Type B pancreatic cell (in vitro differentiated cells): ENCODE measurements at regions not wholly inside any gene's neighbourhood (a gene's known extent, or its start where the extent isn't known, plus 50 kb on each side); places are given as distances from the start of the nearest gene placed in this dataset.
"Not testable (repeated sequence)": the region's sequence is repeated elsewhere in the genome, so short reads cannot be mapped to it uniquely, and the experiment has no call there.

Source experiments
- DNase-seq: peaks from one replicate; pipeline ENCODE4 v3.0.0; 2021; ENCODE audit warnings: mixed read lengths; ENCODE audit not compliant: unreplicated experiment; ENCODE audit errors: extremely low spot score
- H3K27ac Mint-ChIP-seq: 2 replicates; pipeline ENCODE4 v1.8.0; 2021; ENCODE audit warnings: mild to moderate bottlenecking, mixed read lengths
- H3K27me3 Mint-ChIP-seq: 2 replicates; pipeline ENCODE4 v1.8.0; 2021; ENCODE audit warnings: mixed read lengths
- H3K36me3 Mint-ChIP-seq: 2 replicates; pipeline ENCODE4 v1.8.0; 2021; ENCODE audit warnings: mixed read lengths
- H3K4me1 Mint-ChIP-seq: one replicate; pipeline ENCODE4 v1.8.0; 2021; ENCODE audit warnings: mixed read lengths; ENCODE audit not compliant: unreplicated experiment
- H3K4me3 Mint-ChIP-seq: 2 replicates; pipeline ENCODE4 v1.8.0; 2021; ENCODE audit warnings: mild to moderate bottlenecking, mixed read lengths
- H3K9me3 Mint-ChIP-seq: 2 replicates; pipeline ENCODE4 v1.8.0; 2021; ENCODE audit warnings: mixed read lengths
- CTCF ChIP-seq: fragments of 200-600 bp; sonication (generic); conservative IDR thresholded peaks from 2 replicates; pipeline ENCODE4 v1.5.0; 2021; ENCODE audit warnings: antibody characterized with exemption, mild to moderate bottlenecking

DNA sequence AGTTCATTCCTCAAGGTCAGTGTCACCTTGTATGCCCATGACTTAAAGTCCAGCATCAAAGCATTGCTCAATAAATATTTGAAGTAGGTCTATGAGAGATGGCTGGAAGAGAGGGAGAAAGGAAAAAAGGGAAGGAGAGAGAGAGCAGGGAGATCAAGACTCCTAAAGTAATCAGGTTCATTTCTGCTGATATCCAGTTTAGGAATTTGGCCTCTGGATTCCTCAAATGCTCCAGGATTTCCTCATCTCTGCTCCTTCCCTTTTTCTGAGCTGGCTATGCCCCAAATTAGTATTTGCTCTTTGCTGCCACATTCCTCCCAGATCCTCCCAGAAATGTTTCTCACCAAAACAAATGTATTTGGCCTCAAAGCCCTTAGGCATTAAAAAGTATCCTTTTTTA lies 739.4 kb upstream of the CHAC2 start:
- peaks cover 8% of the 10 kb centered on the region for H3K9me3 Mint-ChIP-seq
- H3K27ac Mint-ChIP-seq, result no peak overlapping the region
- no peak for DNase-seq
- TF ChIP-seq CTCF, result no peak
- no peaks in the 10 kb centered on the region for H3K36me3 Mint-ChIP-seq
- no peaks in the 10 kb centered on the region for H3K4me1 Mint-ChIP-seq
- no peaks in the 10 kb centered on the region for H3K27me3 Mint-ChIP-seq
- no peak overlapping the region for H3K4me3 Mint-ChIP-seq

DNA sequence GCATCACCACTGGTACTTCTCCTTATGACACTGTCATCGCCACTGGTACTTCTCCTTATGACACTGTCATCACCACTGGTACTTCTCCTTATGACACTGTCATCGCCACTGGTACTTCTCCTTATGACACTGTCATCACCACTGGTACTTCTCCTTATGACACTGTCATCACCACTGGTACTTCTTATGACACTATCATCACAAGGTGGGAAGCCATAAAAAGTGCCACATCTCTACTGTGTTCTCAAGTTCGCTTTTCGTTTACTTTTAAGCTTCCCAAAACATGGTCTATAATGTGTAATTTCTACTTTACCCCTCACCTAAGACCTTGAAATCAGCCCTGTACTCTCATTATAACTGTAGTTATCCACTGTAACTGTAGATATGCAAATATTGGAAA lies 745.4 kb upstream of the CHAC2 start:
- not testable (repeated sequence) for DNase-seq, H3K36me3 Mint-ChIP-seq, H3K4me3 Mint-ChIP-seq, H3K4me1 Mint-ChIP-seq, H3K27ac Mint-ChIP-seq, H3K27me3 Mint-ChIP-seq, H3K9me3 Mint-ChIP-seq

DNA sequence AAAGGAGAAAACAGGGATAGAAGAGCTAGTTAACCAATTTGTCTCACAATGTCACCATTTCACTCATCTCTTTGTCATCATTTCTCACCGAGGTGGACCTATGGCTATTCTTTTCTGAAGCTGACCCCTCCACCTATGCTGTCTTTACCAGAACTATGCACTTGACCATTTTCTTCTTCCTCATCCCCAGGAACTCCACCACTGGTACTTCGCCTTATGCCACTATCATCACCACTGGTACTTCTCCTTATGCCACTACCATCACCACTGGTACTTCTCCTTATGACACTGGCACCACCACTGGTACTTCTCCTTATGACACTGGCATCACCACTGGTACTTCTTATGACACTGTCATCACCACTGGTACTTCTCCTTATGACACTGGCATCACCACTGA lies 745.8 kb upstream of the CHAC2 start:
- no peak for TF ChIP-seq CTCF
- Mint-ChIP-seq H3K27ac (no peak overlapping the region), H3K4me3 (no peak overlapping the region), H3K9me3 (no peaks in the 10 kb centered on the region), H3K36me3 (no peaks in the 10 kb centered on the region), H3K4me1 (peaks cover 4% of the 10 kb centered on the region), H3K27me3 (no peaks in the 10 kb centered on the region)
- DNase-seq, result no peak

GRCh38 chr2:53021292-53021691 lies 746.3 kb upstream of the CHAC2 start:
- no peaks in the 10 kb centered on the region for H3K36me3 Mint-ChIP-seq
- DNase-seq, result no peak
- no peaks in the 10 kb centered on the region for H3K27me3 Mint-ChIP-seq
- no peak overlapping the region for H3K27ac Mint-ChIP-seq
- H3K9me3 Mint-ChIP-seq, result no peaks in the 10 kb centered on the region
- peaks cover 4% of the 10 kb centered on the region for H3K4me1 Mint-ChIP-seq
- TF ChIP-seq CTCF, result no peak
- H3K4me3 Mint-ChIP-seq, result no peak overlapping the region

DNA sequence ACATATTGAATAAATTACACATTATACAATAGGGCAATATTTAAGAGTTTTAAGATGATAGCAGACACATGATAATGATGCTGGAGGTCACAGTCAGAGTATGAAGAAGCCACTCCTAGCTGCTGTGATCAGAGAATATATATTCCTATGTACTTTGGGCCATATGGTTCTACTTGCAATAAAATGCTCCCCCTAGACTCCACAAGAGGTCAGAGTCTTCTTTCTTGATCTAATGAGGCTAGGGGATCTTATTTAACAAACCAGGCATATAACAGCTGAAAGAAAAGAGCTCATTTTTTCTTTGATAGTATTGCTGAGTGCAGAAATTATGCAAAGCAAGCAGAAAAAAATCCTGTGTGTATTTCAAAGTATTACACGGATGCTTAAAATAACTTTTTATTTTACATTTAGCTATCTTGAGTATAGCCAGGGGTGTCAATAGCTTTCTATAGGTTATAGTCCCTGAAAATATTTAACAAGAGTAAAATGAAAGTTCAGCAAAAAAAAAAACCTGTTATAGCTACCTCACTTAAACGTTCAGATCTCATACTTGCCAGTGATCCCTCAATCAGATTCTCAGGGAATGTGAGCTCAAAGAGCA lies 748.7 kb upstream of the CHAC2 start:
- H3K4me1 Mint-ChIP-seq, result peaks cover 4% of the 10 kb centered on the region
- no peak for DNase-seq
- H3K9me3 Mint-ChIP-seq, result no peaks in the 10 kb centered on the region
- no peak overlapping the region for H3K4me3 Mint-ChIP-seq
- no peaks in the 10 kb centered on the region for H3K36me3 Mint-ChIP-seq
- H3K27ac Mint-ChIP-seq, result no peak overlapping the region
- no peaks in the 10 kb centered on the region for H3K27me3 Mint-ChIP-seq
- TF ChIP-seq CTCF, result peak; percentile 57

- Mint-ChIP-seq H3K36me3 (no peaks in the 10 kb centered on the region), H3K9me3 (no peaks in the 10 kb centered on the region), H3K27ac (no peak overlapping the region), H3K4me3 (no peak overlapping the region), H3K27me3 (no peaks in the 10 kb centered on the region), H3K4me1 (no peaks in the 10 kb centered on the region)
- no peak for TF ChIP-seq CTCF
- DNase-seq, result no peak
Measured at GRCh38 chr2:53006980-53007379, 760.6 kb upstream of the CHAC2 start.
